NCI-H82 (cell line): ENCODE measurements at regions not wholly inside any gene's neighbourhood (a gene's known extent, or its start where the extent isn't known, plus 50 kb on each side); places are given as distances from the start of the nearest gene placed in this dataset.
"Not testable (repeated sequence)": the region's sequence is repeated elsewhere in the genome, so short reads cannot be mapped to it uniquely, and the experiment has no call there.

Experiments
- DNase-seq: peaks from one replicate; lab custom pipeline; 2025; lab: John Stamatoyannopoulos, UW

DNA sequence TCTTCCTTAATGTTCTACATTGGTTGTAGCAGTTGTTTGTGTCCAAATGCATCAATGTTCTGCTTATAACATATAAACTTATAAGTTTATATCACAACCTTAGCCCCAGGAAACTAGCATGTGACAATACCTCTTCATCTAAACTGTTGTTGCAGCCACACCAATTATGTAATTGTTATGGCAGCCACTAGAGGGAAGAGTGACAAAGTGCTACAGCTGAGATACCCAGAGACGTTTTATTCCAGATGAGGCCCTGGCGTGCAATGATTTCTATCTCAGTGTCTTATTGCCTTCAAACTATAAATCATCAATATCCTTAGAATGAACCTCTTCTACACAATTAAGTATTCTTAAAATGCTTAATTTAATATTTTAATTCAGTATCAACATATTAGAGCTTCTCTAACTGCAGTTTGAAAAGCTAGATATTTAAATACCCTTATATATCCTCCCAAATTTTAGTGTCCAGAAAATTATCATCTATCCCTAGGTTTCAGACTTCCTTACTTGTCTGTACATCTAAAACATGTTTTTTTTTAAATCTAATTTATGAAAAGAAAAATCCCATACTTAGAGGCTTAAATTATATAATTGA, 171.6 kb downstream of the PCDH10 start:
- peak; percentile 67 for DNase-seq

DNA sequence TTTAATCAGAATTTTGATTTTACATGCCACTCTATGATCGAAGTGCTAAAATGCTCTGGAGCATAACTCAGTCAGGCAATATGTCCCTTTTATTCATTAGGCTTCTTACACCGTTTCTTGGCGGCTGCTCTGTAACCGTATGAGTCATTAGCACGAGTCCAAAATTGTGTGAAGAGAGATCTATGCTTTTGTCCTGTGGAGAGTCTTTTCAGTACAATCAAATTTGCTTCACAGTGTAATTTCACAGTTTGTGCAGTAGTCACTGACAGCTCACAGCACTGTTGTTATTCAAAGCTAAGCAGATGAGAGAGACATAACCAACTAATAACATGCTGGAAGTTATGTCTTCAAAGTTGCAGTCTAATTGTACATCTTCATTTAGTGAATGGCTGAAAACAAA, 167.8 kb downstream of the PCDH10 start:
- no peak for DNase-seq

GRCh38 chr4:133314991-133315390, 165.9 kb downstream of the PCDH10 start:
- DNase-seq, result no peak

GRCh38 chr4:133287396-133287795, 138.3 kb downstream of the PCDH10 start:
- peak; percentile 79 for DNase-seq

- DNase-seq, result no peak
These were observed 129.5 kb downstream of the PCDH10 start for GRCh38 chr4:133278591-133278990.

- DNase-seq, result not testable (repeated sequence)
These were observed 128.8 kb downstream of the PCDH10 start for GRCh38 chr4:133277940-133278339.

GRCh38 chr4:133275246-133275645, 126.2 kb downstream of the PCDH10 start:
- DNase-seq, result no peak

GRCh38 chr4:133273401-133273800, 124.3 kb downstream of the PCDH10 start:
- no peak for DNase-seq

DNA sequence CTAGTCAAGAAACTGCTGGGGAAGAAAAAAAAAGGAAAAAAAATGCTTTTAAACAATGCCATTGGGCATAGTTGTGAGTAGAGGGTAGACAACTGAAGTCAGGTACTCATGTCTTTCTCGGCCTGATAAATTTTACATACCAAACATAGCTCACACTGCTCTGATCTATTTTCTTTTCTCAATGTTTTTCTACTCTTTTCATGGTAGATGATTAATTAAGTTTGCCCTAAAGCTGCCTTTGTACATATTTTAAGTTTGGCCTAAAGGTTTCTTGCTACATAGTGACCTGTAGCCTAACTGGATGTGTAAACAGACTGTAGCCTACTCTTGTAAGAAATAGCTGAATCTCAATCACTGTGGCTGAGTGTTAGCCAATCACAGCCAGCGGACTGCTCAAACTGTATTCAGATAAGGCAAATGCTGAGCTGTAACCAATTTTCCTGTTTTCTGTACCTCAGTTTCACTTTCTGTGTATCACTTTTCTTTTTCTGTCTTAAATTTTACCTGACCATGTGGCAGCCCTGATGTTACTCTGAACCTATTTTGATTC, 121.0 kb downstream of the PCDH10 start:
- no peak for DNase-seq

- no peak for DNase-seq
These were observed 119.1 kb downstream of the PCDH10 start for GRCh38 chr4:133268205-133268604.

- DNase-seq, result peak; percentile 46
These were observed 118.4 kb downstream of the PCDH10 start for GRCh38 chr4:133267506-133267905.

- not testable (repeated sequence) for DNase-seq
These were observed 117.9 kb downstream of the PCDH10 start for GRCh38 chr4:133266966-133267365.

- DNase-seq, result not testable (repeated sequence)
These were observed 115.2 kb downstream of the PCDH10 start for GRCh38 chr4:133264251-133264650.

DNA sequence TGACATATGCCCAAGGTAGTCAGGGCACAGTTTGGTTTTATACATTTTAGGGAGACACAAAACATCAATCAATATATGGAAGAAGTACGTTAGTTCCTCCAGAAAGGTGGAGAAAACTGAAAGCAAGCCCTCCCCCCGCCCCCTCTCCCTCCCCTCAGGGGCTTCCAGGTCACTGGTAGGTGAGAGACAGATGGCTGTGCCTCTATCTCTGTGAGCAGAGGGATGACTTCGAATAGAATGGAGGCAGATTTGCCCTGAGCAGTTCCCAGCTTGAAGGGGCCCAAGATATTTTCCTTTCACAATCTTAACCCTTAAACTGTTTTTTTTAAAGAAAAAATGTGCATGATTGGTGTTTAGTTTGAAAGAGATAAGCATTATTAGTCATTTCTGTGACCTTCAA, 114.0 kb downstream of the PCDH10 start:
- DNase-seq, result peak; percentile 53

DNA sequence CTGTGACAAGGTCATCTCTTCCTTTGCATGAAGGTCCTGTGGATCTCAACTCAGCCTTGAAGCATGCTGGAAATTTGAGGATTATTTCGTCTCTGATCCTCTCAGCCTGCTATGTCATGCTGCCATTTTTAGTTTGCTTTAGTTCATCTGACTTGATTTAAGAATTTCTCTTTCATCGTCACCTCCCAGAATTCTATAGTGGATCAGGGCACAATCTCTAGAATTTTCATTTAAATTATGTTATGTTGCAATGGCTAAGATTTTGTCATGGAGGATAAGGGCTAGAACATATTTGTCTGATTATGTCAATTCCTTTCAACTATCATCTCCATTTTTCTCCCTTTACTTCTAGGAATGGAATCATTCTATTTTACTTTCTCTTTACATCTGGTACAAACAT, 98.8 kb downstream of the PCDH10 start:
- no peak for DNase-seq

- DNase-seq, result no peak
These were observed 96.1 kb downstream of the PCDH10 start for GRCh38 chr4:133245226-133245625.
